ENCODE measurements at regions not wholly inside any gene's neighbourhood (a gene's known extent, or its start where the extent isn't known, plus 50 kb on each side); places are given as distances from the start of the nearest gene placed in this dataset.

- Mint-ChIP-seq H3K4me3 (ENCODE audit: low read depth) (no peak overlapping the region), H3K27me3 (no peaks in the 10 kb centered on the region), H3K4me1 (ENCODE audit: low read depth) (peaks cover 33% of the 10 kb centered on the region), H3K9me3 (ENCODE audit: low read depth) (no peaks in the 10 kb centered on the region), H3K36me3 (ENCODE audit: insufficient read depth) (no peaks in the 10 kb centered on the region), H3K27ac (peak overlapping the region; percentile 63)
- TF ChIP-seq CTCF (IDR thresholded peaks at IDR 0.05; ENCODE audit: unreplicated experiment), result no peak
- no peak for DNase-seq (ENCODE audit: low spot score, unreplicated experiment)
These were observed 126.7 kb upstream of the PRICKLE2 start for GRCh38 chr3:64351713-64352638.

- TF ChIP-seq CTCF (IDR thresholded peaks at IDR 0.05; ENCODE audit: unreplicated experiment), result no peak
- Mint-ChIP-seq H3K4me1 (ENCODE audit: low read depth) (peaks cover 40% of the 10 kb centered on the region), H3K4me3 (ENCODE audit: low read depth) (no peak overlapping the region), H3K27ac (no peak overlapping the region), H3K27me3 (no peaks in the 10 kb centered on the region), H3K36me3 (ENCODE audit: insufficient read depth) (no peaks in the 10 kb centered on the region), H3K9me3 (ENCODE audit: low read depth) (no peaks in the 10 kb centered on the region)
- DNase-seq (ENCODE audit: low spot score, unreplicated experiment), result no peak
These were observed 124.3 kb upstream of the PRICKLE2 start for GRCh38 chr3:64349551-64349950.

- no peak for TF ChIP-seq CTCF (IDR thresholded peaks at IDR 0.05; ENCODE audit: unreplicated experiment)
- Mint-ChIP-seq H3K4me3 (ENCODE audit: low read depth) (no peak overlapping the region), H3K9me3 (ENCODE audit: low read depth) (no peaks in the 10 kb centered on the region), H3K36me3 (ENCODE audit: insufficient read depth) (no peaks in the 10 kb centered on the region), H3K4me1 (ENCODE audit: low read depth) (peaks cover 44% of the 10 kb centered on the region), H3K27me3 (no peaks in the 10 kb centered on the region), H3K27ac (peak overlapping the region; percentile 93)
- DNase-seq (ENCODE audit: low spot score, unreplicated experiment), result no peak
These were observed 120.1 kb upstream of the PRICKLE2 start for GRCh38 chr3:64345371-64345770.

- DNase-seq (ENCODE audit: low spot score, unreplicated experiment), result no peak
- H3K36me3 Mint-ChIP-seq (ENCODE audit: insufficient read depth), result no peaks in the 10 kb centered on the region
- H3K27me3 Mint-ChIP-seq, result no peaks in the 10 kb centered on the region
- peak overlapping the region; percentile 93 for H3K27ac Mint-ChIP-seq
- TF ChIP-seq CTCF (IDR thresholded peaks at IDR 0.05; ENCODE audit: unreplicated experiment), result no peak
- H3K4me3 Mint-ChIP-seq (ENCODE audit: low read depth), result peak overlapping the region; percentile 14
- H3K9me3 Mint-ChIP-seq (ENCODE audit: low read depth), result no peaks in the 10 kb centered on the region
- peaks cover 43% of the 10 kb centered on the region for H3K4me1 Mint-ChIP-seq (ENCODE audit: low read depth)
These were observed 119.5 kb upstream of the PRICKLE2 start for GRCh38 chr3:64344721-64345207.

- no peak for DNase-seq (ENCODE audit: low spot score, unreplicated experiment)
- Mint-ChIP-seq H3K4me1 (ENCODE audit: low read depth) (peaks cover 43% of the 10 kb centered on the region), H3K4me3 (ENCODE audit: low read depth) (no peak overlapping the region), H3K27ac (peak overlapping the region; percentile 93), H3K27me3 (no peaks in the 10 kb centered on the region), H3K9me3 (ENCODE audit: low read depth) (peaks cover under 1% of the 10 kb centered on the region), H3K36me3 (ENCODE audit: insufficient read depth) (no peaks in the 10 kb centered on the region)
- no peak for TF ChIP-seq CTCF (IDR thresholded peaks at IDR 0.05; ENCODE audit: unreplicated experiment)
These were observed 118.6 kb upstream of the PRICKLE2 start for GRCh38 chr3:64343689-64344430.

All from progenitor cell of endocrine pancreas (in vitro differentiated cells).